ENCODE measurements at regions not wholly inside any gene's neighbourhood (a gene's known extent, or its start where the extent isn't known, plus 50 kb on each side); places are given as distances from the start of the nearest gene placed in this dataset.

GRCh38 chr20:48414786-48415185 is 413.0 kb downstream of the PREX1 start:
- TF ChIP-seq, protein P1, sequence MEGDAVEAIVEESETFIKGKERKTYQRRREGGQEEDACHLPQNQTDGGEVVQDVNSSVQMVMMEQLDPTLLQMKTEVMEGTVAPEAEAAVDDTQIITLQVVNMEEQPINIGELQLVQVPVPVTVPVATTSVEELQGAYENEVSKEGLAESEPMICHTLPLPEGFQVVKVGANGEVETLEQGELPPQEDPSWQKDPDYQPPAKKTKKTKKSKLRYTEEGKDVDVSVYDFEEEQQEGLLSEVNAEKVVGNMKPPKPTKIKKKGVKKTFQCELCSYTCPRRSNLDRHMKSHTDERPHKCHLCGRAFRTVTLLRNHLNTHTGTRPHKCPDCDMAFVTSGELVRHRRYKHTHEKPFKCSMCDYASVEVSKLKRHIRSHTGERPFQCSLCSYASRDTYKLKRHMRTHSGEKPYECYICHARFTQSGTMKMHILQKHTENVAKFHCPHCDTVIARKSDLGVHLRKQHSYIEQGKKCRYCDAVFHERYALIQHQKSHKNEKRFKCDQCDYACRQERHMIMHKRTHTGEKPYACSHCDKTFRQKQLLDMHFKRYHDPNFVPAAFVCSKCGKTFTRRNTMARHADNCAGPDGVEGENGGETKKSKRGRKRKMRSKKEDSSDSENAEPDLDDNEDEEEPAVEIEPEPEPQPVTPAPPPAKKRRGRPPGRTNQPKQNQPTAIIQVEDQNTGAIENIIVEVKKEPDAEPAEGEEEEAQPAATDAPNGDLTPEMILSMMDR (IDR thresholded peaks at IDR 0.05; ENCODE audit: low read depth, low read length, poor library complexity, severe bottlenecking) = no peak
- no peak for TF ChIP-seq EZH2phosphoT487 (IDR thresholded peaks at IDR 0.05; ENCODE audit: borderline replicate concordance, low read length)
